ENCODE measurements at regions not wholly inside any gene's neighbourhood (a gene's known extent, or its start where the extent isn't known, plus 50 kb on each side); places are given as distances from the start of the nearest gene placed in this dataset.
"Not testable (repeated sequence)": the region's sequence is repeated elsewhere in the genome, so short reads cannot be mapped to it uniquely, and the experiment has no call there.

DNA sequence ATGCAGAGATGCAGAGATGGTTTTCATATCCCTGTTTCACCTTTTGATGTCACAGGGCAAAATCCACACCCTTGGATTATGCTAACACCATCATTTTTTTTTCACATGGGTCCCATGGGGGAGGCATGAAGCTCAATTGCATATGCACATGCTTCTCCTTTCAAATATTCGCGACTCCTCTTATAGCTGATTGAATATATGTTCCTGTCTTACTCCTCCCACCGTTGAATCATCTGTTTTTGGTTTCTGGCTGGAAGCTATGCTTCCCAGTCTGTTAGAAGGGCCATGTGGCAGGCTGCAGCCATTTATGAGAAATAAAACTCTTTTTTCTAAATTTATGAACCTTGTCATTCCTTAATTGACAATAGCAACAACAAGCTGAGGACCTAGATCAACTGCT, 877.9 kb upstream of the CDH18 start:
- TF ChIP-seq, protein P1, sequence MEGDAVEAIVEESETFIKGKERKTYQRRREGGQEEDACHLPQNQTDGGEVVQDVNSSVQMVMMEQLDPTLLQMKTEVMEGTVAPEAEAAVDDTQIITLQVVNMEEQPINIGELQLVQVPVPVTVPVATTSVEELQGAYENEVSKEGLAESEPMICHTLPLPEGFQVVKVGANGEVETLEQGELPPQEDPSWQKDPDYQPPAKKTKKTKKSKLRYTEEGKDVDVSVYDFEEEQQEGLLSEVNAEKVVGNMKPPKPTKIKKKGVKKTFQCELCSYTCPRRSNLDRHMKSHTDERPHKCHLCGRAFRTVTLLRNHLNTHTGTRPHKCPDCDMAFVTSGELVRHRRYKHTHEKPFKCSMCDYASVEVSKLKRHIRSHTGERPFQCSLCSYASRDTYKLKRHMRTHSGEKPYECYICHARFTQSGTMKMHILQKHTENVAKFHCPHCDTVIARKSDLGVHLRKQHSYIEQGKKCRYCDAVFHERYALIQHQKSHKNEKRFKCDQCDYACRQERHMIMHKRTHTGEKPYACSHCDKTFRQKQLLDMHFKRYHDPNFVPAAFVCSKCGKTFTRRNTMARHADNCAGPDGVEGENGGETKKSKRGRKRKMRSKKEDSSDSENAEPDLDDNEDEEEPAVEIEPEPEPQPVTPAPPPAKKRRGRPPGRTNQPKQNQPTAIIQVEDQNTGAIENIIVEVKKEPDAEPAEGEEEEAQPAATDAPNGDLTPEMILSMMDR (IDR thresholded peaks at IDR 0.05): not testable (repeated sequence)
- not testable (repeated sequence) for TF ChIP-seq EZH2phosphoT487 (IDR thresholded peaks at IDR 0.05)

All from neural progenitor cell (in vitro differentiated cells).